ENCODE measurements at regions not wholly inside any gene's neighbourhood (a gene's known extent, or its start where the extent isn't known, plus 50 kb on each side); places are given as distances from the start of the nearest gene placed in this dataset.
"Not testable (repeated sequence)": the region's sequence is repeated elsewhere in the genome, so short reads cannot be mapped to it uniquely, and the experiment has no call there.

- no peak for DNase-seq
Measured at GRCh38 chr2:241959751-241960269, 90.3 kb downstream of the RTP5 start.

DNA sequence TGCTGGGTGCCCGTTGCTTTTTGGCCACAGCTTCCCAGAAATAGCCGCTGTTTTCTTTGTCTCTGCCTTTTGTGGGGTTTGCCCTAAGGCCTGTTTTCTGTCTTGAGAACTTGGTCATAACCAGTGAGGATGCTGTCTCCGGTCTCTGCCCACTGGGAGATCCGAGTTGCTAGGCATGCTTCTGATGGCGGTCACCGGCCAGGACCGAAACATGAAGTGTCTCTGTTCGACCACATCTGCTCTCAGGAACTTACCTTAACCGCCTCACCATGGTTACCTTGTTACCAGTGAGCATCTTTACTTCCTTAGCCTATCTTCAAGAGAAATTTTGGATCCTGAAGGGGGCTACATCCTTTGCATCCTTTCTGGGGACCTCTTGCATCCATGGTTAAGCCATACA is 91.9 kb downstream of the RTP5 start:
- no peak for DNase-seq

DNA sequence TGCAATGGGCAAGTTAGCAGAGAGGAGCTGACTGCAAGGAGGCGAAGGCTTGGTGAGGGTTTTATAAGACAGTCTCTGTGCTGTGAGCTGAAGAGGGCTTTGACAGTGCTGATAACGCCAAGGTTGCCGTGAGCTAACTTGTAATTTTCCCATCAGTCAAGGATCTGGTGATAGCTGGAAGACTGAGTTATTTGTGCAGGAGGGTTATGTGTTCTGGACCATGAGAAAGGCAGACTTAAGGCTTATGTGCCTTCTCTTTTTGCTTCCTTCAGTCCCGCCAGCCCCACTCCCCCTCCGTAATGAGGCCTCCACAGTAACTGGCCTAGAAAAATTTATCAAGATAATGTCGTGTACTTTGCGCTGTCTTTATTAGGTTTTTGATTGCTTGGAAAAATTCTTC is 94.6 kb downstream of the RTP5 start:
- no peak for DNase-seq

- peak; percentile 88 for DNase-seq
Measured at GRCh38 chr2:241965931-241966412, 96.4 kb downstream of the RTP5 start.

DNA sequence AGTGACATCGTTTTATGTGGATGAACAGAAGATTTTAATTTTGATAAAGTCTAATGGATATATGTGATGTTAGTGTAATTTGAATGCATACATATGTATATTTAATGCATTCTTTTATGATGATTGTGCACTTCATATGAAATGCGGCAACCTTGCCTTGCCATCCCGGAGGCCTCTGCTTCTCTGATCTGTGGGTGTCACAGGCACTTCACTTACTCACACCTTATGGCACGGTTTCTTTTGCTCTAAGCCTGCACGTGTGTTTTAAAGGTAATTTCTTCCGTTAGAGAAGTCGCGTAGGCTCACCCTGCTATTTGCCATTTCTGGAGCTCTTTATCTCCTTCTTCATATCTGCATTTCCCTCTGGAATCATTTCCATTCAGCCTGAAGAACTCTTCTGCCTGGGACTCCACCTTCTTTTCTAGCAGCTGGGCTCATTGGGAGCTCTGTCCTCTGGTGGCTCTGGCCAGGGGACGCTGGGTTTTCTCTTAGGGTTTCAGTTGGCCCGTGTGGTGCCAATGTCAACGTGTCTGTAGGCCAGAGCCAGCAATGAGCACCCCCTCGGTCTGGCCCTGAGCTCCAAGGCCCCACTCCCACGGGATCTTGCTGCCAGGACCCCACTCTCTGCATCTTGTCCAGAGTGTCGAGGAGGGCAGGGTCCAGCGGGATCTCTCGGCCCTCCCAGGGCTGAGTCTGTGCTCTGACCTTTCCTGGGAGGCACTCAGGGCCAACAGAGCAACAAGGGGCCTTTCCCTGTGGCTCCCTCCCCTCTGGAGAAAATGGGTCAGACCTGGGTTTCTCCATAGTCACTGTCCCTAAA is 97.3 kb downstream of the RTP5 start:
- DNase-seq: no peak

GRCh38 chr2:241967467-241968144 is 98.1 kb downstream of the RTP5 start:
- no peak for DNase-seq

DNA sequence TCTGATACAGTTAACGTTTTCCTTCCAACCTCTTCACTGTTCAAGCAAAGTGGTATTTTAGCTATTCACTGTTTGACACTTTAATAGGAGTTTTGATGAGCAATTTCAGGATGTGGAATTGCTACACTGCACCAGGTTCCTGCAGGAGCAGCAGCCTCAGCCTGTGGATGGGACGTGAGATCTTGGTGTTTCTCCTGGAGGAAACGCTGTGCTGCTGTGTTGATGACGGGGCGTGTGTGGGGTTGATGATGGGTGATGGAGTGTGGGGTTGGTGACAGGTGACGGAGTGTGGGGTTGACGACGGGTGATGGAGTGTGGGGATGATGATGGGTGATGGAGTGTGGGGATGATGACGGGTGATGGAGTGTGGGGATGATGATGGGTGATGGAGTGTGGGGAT is 98.9 kb downstream of the RTP5 start:
- no peak for DNase-seq

DNA sequence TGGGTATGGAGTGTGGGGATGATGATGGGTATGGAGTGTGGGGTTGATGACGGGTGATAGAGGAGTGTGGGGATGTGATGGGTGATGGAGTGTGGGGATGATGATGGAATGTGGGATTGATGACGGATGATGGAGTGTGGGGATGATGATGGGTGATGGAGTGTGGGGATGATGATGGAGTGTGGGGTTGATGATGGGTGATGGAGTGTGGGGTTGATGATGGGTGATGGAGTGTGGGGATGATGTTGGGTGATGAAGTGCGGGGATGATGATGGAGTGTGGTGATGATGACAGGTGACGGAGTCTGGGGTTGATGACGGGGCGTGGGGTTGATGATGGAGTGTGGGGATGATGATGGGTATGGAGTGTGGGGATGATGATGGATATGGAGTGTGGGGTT is 99.7 kb downstream of the RTP5 start:
- DNase-seq: not testable (repeated sequence)

GRCh38 chr2:241970716-241971115 is 101.2 kb downstream of the RTP5 start:
- DNase-seq: no peak

DNA sequence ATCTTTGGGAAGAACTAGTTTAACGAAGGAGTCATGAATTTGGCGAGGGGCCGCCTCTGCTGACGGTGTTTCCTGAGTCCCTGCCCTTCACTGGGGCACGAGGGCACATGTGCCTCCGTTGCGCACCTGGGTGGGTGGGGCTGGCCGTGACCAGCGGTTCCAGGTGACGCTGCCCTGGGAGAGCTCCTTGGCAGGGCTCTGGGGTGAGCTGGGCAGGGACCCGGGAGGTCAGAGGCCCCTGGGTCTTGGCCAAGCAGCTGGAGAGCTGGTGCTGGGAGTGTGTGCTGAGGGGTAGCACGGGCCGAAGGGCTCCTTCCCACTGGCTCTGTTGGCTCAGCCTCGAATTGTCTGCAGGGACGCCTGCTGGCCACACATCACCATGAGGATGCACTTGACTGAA is 104.6 kb downstream of the RTP5 start:
- no peak for DNase-seq

DNA sequence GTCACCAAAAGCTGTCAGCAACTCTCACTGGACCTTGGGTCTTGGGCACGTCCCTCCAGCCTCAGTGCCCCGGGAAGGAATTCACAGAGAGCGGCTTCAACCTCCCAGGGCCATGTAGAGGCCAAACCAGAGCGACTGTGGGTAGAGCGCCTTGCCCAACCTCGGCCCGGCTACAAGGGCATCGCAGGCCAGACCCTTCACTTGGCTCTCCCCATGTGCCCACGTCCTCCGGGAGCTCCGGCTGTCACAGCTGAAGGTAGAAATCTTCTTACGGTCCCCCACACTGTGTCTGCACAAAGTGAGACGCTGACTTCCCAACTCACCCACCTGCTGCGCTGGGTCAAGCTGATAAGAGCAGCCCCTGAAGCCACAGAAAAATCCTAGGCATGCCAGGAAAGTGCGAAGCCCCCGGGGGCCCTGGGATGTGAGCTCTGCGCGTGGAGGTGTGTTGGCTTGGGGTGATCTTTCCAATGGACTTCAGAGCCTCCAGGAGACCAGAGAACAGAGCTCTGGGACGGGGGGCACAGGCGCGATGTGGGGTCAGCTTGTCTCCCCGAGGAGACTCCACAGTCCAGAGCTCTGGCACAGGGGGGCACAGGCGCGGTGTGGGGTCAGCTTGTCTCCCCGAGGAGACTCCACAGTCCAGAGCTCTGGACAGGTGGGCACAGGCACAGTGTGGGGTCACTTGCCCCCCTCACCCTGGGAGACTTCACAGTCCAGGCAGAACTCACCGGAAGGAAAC is 105.5 kb downstream of the RTP5 start:
- no peak for DNase-seq

DNA sequence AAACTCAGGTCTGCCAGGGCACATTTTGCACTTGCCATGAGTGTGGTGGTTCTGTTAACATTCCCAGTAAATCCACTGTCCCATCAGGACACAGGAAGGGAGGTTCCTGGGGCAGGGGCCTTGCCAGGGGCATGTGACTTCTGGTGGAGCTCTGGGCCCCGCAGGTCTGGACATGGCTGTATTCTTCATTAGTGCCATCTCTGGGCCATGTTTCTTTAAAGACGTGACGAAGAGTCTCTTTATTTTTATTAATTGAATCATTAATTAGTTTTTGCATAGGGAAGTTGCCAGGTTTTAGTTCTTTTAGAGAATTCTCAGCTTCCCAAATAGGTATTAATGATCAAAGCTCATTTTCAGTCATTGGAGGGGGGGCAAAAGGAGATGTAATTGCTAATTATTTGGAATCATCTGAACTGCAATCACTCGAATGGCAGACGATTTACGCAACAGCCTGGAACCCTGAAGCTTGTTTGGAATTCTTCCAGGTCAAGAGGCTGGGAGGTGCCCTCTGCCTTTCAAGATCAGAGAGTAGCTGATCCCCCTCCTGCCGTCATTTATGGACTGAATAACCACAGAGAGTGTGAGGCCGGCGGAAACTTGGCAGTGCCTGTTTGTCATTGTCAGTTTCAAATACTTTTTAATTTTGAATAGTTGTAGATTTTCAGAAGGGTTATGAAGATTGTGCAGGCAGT is 106.2 kb downstream of the RTP5 start:
- DNase-seq: no peak

- no peak for DNase-seq
Measured at GRCh38 chr2:241976296-241976695, 106.8 kb downstream of the RTP5 start.

DNA sequence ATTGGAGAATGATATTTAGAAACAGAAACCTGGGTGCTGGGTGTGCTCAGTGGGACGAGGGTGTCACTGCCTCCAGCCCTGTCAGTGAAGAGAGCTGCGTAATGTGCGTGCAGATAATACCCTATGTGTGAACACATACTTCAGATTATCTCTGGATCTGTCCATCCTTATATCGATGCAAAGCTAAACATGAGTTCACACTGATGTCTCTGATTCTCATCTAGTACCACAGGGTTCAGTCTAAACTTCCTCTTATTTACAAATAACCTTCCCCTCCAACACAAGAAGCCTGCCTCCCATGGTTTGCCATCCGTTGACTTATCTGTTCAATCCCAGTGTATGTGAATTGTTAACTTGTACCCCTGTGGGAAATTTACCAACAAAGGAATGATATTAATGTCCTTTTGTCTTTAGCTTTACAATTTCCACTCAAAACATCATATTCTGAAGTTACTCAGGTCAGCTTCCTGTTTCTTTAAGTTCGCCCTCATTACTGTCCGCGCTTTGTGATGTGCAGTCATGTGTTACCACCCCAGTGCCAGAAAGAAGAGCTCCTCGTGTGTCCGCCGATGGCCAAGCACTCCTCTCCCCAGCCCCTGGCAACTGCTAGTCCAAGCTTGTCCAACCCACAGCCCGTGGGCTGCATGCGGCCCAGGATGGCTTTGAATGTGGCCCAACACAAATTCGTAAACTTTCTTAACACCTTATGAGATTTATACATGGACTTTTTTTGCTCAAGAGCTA is 108.2 kb downstream of the RTP5 start:
- no peak for DNase-seq

GRCh38 chr2:241978670-241979069 is 109.1 kb downstream of the RTP5 start:
- DNase-seq: no peak

DNA sequence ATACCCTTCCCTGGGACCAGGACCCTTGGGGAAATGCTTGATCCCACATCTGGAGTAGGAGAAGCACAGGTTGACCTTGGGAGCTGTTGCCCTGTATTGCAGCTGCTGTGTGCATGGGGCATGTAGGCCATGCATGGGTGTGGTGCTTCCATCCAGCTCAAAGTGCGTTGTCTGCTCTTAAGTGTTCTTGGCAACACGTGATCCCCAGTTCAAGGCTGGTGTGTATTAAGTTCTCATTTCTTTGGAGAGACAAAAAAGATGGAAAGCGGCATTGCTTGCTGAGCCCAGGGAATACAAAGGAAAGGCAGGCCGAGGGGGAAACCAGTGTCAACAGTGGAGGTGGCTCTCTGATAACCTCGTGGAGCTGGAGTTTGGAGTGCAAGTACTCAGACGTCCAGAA is 110.7 kb downstream of the RTP5 start:
- no peak for DNase-seq

GRCh38 chr2:241981076-241981700 is 111.7 kb downstream of the RTP5 start:
- DNase-seq: no peak

DNA sequence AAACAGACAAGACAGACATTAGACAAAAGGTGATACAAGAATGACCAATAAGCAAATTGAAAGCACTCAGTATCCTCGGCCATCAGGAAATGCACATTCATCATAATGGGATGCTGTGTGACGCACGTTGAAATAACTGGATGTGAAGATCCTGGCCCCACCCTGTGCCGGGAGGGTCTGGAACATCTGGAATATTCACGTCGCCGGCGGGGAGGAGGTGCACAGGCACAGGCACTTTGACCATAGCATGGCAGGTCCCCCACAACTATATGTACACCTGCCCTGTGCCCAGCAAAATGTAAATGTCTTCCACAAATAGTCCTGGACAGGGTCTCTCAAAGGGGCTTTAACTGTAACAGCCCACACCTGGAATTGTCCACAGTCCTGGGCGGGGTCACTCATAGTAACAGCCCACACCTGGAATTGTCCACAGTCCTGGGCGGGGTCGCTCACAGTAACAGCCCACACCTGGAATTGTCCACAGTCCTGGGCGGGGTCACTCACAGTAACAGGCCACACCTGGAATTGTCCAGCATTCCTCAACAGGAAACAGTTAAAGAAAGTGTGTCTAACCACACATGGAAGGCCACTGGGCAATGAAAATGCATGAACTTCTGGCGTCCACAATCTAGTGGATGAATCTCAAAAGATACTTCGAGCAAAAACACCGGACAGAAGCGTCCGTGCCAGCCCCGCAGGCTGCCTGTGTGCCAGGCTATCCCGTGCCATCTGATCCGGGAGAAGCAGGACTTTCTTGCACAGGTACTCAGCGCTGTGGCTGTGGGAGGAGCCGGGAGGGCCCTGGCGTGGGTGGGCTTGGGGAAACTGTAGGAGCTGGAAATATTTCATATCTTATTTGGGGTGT is 113.4 kb downstream of the RTP5 start:
- no peak for DNase-seq

GRCh38 chr2:241983571-241984270 is 114.2 kb downstream of the RTP5 start:
- DNase-seq: no peak

DNA sequence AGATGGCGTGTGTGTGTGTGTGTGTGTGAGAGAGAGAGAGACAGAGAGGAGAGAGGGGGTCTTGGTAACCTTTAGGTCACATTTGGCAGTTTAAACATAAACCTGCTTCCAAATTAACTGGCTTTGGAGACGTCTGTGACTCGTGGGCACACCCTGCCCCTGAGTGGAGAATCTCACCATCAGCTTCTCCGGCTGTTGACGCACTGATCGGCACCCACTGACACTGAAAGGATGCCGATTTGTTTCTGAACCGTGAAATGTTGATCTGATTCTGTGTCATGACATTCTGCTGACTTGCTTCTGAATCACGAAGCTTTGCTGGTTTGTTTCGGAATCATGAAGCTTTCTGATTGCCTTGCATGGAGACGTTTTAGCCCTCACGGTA is 114.7 kb downstream of the RTP5 start:
- DNase-seq: no peak

Data from NK-92 treated with Interleukin-12 subunit alpha and Interleukin-12 subunit beta, amount 100 ng/mL, for 24 hours (cell line).